KOPT-K1 (cell line): ENCODE measurements at regions not wholly inside any gene's neighbourhood (a gene's known extent, or its start where the extent isn't known, plus 50 kb on each side); places are given as distances from the start of the nearest gene placed in this dataset.

Source experiments
- H3K27ac ChIP-seq: fragments of 200-600 bp; sonication (generic); 2 replicates; pipeline ENCODE4 v1.5.1; 2016; ENCODE audit warnings: antibody characterized with exemption, mild to moderate bottlenecking, low read depth, low read length; ENCODE audit not compliant: poor library complexity, severe bottlenecking
- H3K36me3 ChIP-seq: fragments of 200-600 bp; sonication (generic); 2 replicates; pipeline ENCODE4 v1.5.1; 2017; ENCODE audit warnings: antibody characterized with exemption, mild to moderate bottlenecking, low read length, moderate library complexity; ENCODE audit not compliant: insufficient read depth
- H3K9me3 ChIP-seq: fragments of 200-600 bp; sonication (generic); 2 replicates; pipeline ENCODE4 v1.5.1; 2017; ENCODE audit warnings: antibody characterized with exemption, low read length, mild to moderate bottlenecking; ENCODE audit not compliant: insufficient read depth, poor library complexity, severe bottlenecking

DNA sequence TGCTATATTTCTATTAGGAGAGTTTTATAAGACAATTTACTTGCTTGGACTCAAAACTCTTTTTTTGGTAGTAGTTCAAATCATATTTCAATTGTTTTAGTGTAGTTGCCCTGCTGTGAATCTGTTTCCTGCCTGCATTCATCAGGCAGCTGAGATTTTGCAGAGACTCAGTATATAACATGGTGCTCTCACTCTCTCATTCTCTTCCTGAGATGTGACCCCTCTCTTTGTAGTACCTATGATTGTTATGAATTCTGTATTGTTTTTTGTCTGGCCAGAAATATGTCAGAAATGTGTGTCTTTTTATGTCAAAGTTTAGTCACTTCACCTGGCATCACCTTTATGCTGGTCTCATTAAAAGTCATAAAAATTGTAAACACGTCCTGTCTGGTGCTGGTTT, 374.0 kb downstream of the RAPGEF2 start:
- Histone ChIP-seq H3K9me3 (no peaks in the 10 kb centered on the region), H3K36me3 (no peaks in the 10 kb centered on the region), H3K27ac (no peak overlapping the region)

DNA sequence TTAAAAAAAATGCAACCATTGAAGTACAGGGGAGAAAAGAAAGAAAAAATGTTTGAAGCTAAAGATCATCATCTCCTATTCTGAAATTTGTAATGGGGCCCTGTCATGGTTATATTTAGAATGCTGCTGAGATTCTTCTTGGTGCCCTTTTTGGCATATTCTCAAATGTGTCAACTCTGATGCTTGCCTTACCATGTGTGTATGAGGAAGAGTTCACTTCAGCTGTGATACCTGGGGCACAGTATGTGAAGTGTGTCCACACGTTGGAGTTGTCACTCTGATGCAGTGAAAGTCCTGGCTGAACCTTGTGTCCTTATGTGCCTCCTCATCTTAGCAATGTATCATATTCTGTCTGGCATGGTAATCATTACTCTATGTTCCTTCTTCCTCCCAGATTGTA, 377.9 kb downstream of the RAPGEF2 start:
- Histone ChIP-seq H3K9me3 (no peaks in the 10 kb centered on the region), H3K36me3 (no peaks in the 10 kb centered on the region), H3K27ac (no peak overlapping the region)

DNA sequence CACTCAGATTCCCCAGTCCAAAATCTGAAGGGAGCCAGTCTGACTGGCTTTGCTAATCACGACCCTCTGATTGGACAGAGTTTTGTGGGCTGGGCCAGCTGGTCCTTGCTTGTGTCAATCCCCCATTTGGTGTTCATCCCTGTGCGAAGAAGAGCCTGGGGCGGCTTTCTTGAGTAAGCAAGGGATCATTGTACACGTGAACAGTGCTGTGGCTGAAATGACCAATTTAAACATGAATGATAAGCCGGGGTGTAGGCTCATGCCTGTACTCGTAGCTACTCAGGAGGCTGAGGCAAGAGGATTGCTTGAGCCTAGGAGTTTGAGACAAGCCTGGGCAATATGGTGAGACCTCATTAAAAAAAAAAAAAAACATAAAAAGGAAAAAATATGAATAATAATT, 379.1 kb downstream of the RAPGEF2 start:
- no peaks in the 10 kb centered on the region for H3K9me3 ChIP-seq
- no peaks in the 10 kb centered on the region for H3K36me3 ChIP-seq
- H3K27ac ChIP-seq = no peak overlapping the region

DNA sequence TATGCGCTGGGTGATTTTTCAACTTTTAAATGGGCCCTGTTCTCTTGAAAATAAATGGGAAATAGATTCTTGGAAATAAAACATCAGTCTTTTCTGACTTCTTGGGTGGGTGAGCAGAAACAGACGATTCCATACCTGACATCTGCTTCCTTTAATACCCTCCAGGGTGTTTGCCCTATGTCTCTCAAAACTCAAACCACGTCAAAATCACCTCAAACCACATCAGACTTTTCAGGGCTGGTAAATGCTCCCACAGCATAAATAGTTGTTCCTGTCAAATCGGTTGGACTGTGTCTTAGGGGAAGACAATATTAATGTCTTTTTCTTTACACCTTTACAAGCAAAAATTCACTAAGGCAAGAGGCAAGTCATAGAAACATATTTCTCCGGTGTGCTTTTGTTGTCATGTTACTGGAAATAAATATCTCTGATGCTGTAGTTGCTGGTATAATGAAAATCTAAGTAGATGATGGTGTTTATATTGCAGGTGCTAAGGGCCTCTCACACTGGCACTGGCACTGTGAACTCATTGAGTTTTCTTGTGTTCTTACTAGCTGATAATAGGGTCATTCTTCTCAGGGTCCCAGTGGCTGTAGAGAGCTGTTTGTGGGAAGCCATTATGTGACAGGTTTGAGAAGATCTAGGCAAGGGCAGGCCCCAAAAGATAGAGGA, 380.4 kb downstream of the RAPGEF2 start:
- no peak overlapping the region for H3K27ac ChIP-seq
- H3K9me3 ChIP-seq = no peaks in the 10 kb centered on the region
- H3K36me3 ChIP-seq = no peaks in the 10 kb centered on the region

DNA sequence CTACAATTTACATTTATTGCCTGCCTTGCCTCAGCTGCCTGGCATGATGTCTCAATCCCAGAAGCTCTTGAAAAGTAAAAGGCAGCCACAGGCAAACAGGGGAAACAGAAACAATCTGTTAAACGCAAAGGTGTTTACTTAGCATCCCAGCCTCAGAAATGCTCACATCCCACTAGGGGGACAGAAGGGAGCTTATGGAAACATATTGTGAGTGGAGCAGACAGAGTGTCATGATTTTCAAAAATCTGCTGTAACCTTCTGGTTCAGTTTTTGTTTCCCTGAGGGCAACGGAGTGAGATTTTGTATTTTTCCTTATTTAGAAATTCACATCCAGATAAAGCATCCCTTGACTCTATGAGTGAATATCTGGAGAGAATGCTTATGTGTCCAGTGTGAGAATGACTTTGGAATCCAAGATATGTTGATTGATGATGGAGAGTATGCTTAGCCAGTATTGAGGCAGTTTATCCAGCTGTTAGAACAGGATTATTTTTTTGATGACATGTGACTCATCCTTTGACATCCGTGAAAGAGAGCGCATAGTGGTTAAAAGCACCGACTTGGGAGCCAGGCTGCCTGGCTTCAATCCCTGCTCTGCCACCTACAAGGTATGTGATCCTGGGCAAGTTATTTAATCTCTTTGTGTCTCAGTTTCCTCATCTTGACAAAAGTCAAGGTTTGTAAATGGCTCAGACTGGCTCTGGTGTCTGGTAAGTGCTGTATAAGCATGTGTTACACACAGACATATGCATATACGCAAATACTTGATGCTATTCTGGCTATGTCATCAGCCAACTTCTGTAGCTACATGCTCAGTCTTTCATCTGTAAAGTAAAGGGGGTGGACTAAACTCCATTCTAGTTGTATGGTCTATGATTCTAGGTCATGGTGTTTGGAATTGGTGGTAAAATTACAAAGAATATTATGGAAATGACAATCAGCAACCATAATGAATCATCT, 381.2 kb downstream of the RAPGEF2 start:
- H3K36me3 ChIP-seq = no peaks in the 10 kb centered on the region
- no peaks in the 10 kb centered on the region for H3K9me3 ChIP-seq
- no peak overlapping the region for H3K27ac ChIP-seq

DNA sequence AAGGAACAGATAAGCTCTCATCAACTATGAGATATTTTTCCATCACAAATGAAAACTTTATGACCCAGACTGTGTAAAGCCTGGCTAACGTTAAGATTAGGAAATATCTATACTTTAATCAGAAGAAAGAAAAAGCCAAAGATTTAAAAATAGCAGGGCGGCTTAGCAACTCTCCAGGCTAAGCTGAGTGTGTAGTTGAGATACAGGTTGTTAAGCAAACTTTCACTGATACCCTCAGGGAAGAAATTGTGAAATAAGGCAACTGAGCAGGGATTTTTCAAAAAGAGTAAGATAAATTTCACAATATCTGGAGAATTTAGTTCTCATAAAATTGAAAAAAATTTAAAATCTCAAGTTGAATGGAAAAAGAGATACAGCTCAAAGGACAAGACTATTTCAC, 382.0 kb downstream of the RAPGEF2 start:
- H3K9me3 ChIP-seq = no peaks in the 10 kb centered on the region
- no peaks in the 10 kb centered on the region for H3K36me3 ChIP-seq
- H3K27ac ChIP-seq = no peak overlapping the region

DNA sequence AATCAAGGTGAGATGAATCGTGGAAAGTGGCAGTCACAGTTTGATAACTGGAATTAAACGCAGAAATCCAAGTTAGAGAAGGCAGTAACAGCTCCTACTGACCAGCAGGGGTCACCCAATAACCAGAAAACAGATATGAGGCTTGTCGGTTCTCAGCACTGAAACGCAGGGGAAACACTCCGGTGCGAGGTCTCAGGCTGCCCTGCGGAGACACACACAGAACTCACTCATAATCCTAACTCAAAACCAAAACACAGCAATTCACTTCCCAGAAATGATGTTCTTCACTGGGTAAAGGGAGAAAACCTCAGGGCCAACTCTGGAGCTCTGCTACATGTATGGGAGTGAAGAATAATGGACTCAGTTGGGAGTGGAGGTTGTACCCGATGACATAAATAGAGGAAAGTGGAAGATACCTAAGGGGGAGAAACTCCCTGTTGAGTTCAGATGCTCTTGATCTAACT, 384.4 kb downstream of the RAPGEF2 start:
- Histone ChIP-seq H3K27ac (no peak overlapping the region), H3K9me3 (no peaks in the 10 kb centered on the region), H3K36me3 (no peaks in the 10 kb centered on the region)

DNA sequence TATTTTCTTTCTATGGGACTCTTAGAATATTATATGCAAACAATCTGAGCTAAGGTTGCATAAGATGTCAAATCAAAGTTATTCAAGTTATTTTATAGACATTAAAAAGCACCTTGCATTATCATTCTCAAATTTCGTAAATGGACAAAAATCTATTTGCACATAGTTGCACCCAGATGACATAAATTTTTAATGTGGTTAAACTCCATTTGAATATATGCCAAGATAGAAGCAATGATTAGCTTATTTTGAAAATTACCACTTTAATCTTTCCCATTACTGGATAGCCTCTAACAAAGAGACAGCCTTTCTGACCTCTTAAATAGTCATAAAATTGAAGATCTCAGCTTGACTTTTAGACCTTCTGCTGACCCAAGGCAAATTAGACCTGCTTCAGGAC, 386.8 kb downstream of the RAPGEF2 start:
- Histone ChIP-seq H3K9me3 (no peaks in the 10 kb centered on the region), H3K27ac (no peak overlapping the region), H3K36me3 (no peaks in the 10 kb centered on the region)

DNA sequence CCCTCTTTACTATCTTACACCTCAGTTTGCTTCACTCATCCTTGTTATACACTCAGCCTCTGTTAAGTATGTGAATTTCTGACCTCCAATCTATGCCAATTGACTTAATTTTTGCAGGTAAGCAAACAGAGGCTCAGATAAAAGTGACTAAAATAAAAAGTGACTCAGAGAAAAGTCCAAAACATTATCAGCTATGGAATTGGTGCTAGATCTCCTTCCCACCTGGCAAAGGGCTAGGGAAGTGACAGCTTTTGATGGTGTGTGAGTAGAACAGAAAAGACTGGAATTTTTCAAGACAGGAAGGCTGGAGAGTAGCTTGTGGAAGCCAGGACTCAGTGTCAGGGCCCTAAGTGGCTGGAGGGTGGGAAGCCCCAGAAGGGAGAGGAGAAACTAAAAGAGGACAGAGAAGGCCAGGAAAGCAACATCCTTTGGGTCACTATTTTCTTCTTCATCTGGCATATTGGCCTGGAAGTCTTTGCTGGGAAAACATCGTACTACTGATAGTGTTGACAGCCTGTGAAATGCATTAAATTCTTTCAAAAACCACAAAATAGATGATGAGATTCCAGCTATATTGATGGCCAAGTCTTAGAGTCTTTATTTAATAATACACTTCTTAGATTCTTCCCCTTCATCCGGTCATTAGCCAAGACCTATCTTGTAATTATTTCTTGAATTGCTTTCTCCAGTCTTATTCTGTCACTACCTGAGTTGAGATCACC, 392.8 kb downstream of the RAPGEF2 start:
- H3K27ac ChIP-seq = no peak overlapping the region
- H3K36me3 ChIP-seq = no peaks in the 10 kb centered on the region
- no peaks in the 10 kb centered on the region for H3K9me3 ChIP-seq

DNA sequence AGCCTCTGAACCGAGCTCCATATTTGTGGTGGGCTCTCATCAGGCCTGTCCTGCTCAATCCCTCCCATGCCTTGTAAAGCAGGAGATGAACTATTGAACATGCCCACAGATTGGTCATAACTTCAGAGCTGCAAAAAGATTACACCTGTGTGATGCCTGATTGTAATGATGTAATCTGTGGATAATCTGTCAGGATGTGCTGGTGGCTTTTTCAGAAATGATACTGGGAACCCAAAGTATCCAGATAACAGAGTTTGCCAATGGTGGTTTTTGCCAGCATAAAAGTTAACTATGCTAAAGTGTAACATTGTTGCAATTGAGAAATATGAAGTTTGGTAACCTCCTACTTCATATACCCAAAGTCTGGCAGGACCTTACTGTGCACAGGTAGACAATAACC, 393.4 kb downstream of the RAPGEF2 start:
- H3K27ac ChIP-seq = no peak overlapping the region
- no peaks in the 10 kb centered on the region for H3K9me3 ChIP-seq
- H3K36me3 ChIP-seq = no peaks in the 10 kb centered on the region

DNA sequence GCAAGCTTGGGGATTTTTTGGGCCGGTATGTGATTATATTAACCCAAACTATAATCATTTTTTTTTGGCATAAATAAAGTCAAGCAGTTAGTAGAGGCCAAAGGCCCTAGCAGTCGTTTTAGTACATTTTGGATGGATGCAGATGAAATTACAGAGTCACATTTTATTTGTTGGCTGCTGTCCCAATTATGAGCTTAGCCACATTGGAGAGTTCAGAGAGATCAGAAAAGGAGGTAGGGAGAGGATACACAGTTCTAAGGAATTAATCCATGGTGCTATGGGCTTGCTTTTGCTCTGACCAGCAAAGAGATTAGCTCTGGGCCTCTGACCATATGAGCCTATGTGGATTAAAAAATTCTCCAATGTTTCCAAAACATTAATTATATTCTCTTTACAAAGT, 395.1 kb downstream of the RAPGEF2 start:
- Histone ChIP-seq H3K9me3 (no peaks in the 10 kb centered on the region), H3K36me3 (no peaks in the 10 kb centered on the region), H3K27ac (no peak overlapping the region)

DNA sequence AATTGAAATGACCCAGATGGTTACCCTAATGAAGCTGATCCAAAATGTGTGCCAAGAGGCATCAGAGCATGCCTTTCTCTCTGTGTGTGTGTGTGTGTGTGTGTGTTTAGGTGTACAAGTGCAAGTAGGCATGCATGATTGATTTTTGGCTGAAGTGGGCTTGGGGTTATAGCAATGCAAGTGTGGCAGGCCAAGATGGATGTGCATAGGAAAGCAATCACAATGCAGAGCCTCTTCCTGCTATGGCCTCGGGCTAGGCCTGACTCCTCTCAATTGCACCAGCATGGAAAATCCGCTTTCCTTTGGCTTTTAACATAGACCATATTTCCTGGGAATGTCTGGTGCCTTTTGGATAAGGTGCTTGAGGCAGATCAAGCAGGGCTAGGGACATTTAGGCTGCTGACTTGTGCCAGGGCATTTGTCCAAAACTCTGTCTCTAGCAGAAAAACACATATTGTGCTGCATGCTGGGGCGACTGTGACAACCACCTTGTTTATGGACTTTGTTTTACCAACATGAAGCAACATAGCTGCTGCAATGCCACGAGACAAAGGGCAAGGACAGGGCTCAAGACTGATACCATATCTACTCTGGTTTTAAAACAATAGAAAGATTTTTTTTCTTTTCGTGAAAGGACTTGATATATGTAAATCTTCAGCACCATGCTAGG, 395.7 kb downstream of the RAPGEF2 start:
- Histone ChIP-seq H3K27ac (no peak overlapping the region), H3K9me3 (no peaks in the 10 kb centered on the region), H3K36me3 (no peaks in the 10 kb centered on the region)

DNA sequence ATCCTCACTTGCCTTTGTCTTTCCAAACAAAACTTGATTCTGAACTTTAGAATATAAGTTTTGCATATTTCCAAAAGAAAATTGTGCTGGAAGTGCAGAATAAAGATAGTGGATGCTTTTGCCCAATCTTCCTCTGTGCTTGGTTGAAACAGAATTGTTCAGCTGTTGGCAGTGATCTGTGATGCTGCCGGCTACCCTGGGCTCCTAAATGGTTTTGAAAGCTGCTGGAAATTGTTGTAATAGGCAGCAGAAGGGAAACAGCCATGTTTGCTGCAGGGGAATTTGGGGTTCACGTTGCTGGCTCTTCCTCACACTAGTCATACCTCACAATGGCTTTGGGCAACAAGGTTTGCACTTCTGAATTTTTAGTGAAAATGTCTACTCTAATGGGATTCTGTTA, 398.0 kb downstream of the RAPGEF2 start:
- Histone ChIP-seq H3K36me3 (no peaks in the 10 kb centered on the region), H3K9me3 (no peaks in the 10 kb centered on the region), H3K27ac (no peak overlapping the region)

DNA sequence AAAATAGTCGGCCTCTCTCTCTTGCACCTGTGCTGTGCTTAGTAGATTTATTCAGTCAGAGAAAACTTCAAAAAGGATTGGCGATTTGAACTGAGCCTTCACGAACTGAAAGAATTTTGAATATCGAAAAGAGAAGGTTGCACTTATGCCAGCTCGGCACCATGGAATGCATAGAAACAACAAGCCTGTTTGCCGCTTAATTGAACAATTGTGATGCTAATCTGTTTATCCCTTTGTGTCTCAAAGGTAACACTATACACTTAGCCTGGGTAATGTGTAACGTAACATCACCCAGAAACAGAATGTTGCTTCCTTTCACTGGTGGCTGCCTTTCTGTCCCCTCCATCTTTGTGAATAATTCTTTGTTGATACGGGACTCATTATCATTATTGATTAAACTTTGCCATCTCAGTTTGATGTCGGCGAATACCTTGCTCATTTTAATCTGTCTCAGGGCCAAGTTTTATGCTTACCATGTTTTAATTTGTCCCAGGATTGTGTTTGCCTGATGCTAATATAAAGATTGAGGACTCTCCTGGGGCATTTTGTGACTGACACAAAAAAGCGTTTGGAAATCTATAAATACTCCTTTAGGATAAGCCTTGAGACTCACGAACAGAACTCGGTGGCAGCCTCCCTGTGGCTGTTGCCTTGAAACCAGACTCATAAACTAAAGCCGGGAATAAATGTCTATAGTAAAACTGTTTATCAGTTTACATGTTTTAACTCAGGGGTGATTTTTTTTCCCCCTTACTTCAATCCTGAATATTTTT, 400.5 kb downstream of the RAPGEF2 start:
- Histone ChIP-seq H3K9me3 (no peaks in the 10 kb centered on the region), H3K36me3 (no peaks in the 10 kb centered on the region), H3K27ac (no peak overlapping the region)
